Progenitor cell of endocrine pancreas (in vitro differentiated cells): ENCODE measurements at regions not wholly inside any gene's neighbourhood (a gene's known extent, or its start where the extent isn't known, plus 50 kb on each side); places are given as distances from the start of the nearest gene placed in this dataset.
"Not testable (repeated sequence)": the region's sequence is repeated elsewhere in the genome, so short reads cannot be mapped to it uniquely, and the experiment has no call there.

Experiments
- DNase-seq: peaks from one replicate; pipeline ENCODE4 v3.0.0; 2021; ENCODE audit warnings: low spot score; ENCODE audit not compliant: unreplicated experiment
- H3K27ac Mint-ChIP-seq: 2 replicates; pipeline ENCODE4 v1.8.0; 2021; ENCODE audit warnings: mild to moderate bottlenecking, moderate library complexity, mixed read lengths
- H3K27me3 Mint-ChIP-seq: 2 replicates; pipeline ENCODE4 v1.8.0; 2021; ENCODE audit warnings: mixed read lengths
- H3K36me3 Mint-ChIP-seq: 2 replicates; pipeline ENCODE4 v1.8.0; 2022; ENCODE audit warnings: mixed read lengths; ENCODE audit not compliant: insufficient read depth
- H3K4me1 Mint-ChIP-seq: 2 replicates; pipeline ENCODE4 v1.8.0; 2021; ENCODE audit warnings: low read depth, mixed read lengths
- H3K4me3 Mint-ChIP-seq: 2 replicates; pipeline ENCODE4 v1.8.0; 2021; ENCODE audit warnings: low read depth, mild to moderate bottlenecking, moderate library complexity, mixed read lengths
- H3K9me3 Mint-ChIP-seq: 2 replicates; pipeline ENCODE4 v1.8.0; 2021; ENCODE audit warnings: low read depth, mixed read lengths
- TF ChIP-seq, protein P1 (sequence below): fragments of 200-600 bp; sonication (generic); IDR thresholded peaks from one replicate; pipeline ENCODE4 v1.5.0; 2021; ENCODE audit warnings: antibody characterized with exemption, mild to moderate bottlenecking; ENCODE audit not compliant: unreplicated experiment

DNA sequence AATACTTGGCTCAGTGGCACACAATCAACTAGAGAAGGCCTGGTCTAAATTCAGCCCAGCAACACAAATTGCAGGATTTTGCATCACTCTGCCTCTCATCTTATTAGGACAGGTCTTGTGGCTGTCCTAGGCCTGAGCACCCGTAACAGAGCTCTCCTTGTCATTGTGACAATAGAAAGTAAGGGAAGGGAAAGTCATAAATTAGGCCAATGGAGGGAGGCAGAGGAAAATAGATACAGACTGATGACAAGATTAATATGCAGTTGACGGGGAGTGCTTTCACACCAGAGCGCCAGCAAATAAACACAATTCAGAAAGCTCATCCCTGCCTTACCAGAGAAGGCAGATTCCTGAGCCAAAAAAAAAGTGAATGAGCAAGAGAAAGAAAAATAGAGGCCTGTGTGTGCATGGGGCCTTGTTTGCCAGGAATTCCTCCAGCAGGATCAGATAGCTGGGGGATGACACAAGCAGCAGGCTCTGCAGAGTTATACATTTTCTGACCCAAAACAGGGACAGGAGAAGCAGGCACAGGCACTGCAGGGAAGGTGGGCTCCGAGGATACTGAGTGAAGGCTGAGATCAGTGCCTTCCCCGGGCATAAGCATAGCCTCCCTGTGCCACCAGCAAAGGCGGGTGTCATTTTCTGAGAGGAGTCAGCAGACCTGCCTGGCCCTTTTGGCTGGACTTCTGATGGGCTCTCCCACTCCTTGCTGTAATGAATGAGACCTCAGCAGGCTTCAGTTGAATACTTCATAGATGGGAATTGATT lies 110.0 kb upstream of the SPAG17 start:
- H3K4me1 Mint-ChIP-seq, result peaks cover 9% of the 10 kb centered on the region
- H3K4me3 Mint-ChIP-seq, result no peak overlapping the region
- no peaks in the 10 kb centered on the region for H3K36me3 Mint-ChIP-seq
- H3K27me3 Mint-ChIP-seq, result no peaks in the 10 kb centered on the region
- TF ChIP-seq, protein P1, sequence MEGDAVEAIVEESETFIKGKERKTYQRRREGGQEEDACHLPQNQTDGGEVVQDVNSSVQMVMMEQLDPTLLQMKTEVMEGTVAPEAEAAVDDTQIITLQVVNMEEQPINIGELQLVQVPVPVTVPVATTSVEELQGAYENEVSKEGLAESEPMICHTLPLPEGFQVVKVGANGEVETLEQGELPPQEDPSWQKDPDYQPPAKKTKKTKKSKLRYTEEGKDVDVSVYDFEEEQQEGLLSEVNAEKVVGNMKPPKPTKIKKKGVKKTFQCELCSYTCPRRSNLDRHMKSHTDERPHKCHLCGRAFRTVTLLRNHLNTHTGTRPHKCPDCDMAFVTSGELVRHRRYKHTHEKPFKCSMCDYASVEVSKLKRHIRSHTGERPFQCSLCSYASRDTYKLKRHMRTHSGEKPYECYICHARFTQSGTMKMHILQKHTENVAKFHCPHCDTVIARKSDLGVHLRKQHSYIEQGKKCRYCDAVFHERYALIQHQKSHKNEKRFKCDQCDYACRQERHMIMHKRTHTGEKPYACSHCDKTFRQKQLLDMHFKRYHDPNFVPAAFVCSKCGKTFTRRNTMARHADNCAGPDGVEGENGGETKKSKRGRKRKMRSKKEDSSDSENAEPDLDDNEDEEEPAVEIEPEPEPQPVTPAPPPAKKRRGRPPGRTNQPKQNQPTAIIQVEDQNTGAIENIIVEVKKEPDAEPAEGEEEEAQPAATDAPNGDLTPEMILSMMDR, result no peak
- no peak for DNase-seq
- H3K9me3 Mint-ChIP-seq, result no peaks in the 10 kb centered on the region
- H3K27ac Mint-ChIP-seq, result no peak overlapping the region

DNA sequence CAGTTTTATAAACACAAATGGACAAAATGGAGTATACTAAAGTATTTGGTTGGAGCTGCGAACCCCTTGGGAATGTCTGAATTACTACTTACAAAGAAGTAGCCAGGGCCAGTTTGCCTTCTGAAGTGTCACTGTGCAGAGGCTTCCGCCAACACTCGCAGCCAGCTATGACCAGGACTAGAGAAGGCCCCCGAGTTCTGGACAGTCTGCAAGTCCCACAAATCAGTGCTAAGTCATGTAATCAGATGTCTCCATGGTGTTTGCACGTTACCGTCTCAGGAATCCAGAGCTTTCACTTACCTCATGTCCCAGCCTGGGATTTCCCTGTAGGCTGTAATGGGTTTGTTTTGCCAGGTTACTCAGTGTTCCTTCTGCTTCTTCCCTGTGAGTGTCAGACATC lies 106.6 kb upstream of the SPAG17 start:
- TF ChIP-seq, protein P1, result no peak
- DNase-seq, result no peak
- no peaks in the 10 kb centered on the region for H3K9me3 Mint-ChIP-seq
- H3K36me3 Mint-ChIP-seq, result no peaks in the 10 kb centered on the region
- H3K4me3 Mint-ChIP-seq, result no peak overlapping the region
- peaks cover 16% of the 10 kb centered on the region for H3K4me1 Mint-ChIP-seq
- H3K27me3 Mint-ChIP-seq, result no peaks in the 10 kb centered on the region
- H3K27ac Mint-ChIP-seq, result no peak overlapping the region

- Mint-ChIP-seq H3K9me3 (no peaks in the 10 kb centered on the region), H3K27ac (no peak overlapping the region), H3K4me1 (peaks cover 11% of the 10 kb centered on the region), H3K36me3 (no peaks in the 10 kb centered on the region), H3K27me3 (no peaks in the 10 kb centered on the region), H3K4me3 (no peak overlapping the region)
- DNase-seq, result no peak
- TF ChIP-seq, protein P1, result no peak
Observed at GRCh38 chr1:118290571-118290970, 105.5 kb upstream of the SPAG17 start.

GRCh38 chr1:118290046-118290445 lies 105.0 kb upstream of the SPAG17 start:
- TF ChIP-seq, protein P1, result no peak
- Mint-ChIP-seq H3K36me3 (no peaks in the 10 kb centered on the region), H3K27me3 (no peaks in the 10 kb centered on the region), H3K27ac (no peak overlapping the region), H3K4me3 (no peak overlapping the region), H3K9me3 (no peaks in the 10 kb centered on the region), H3K4me1 (peaks cover 9% of the 10 kb centered on the region)
- no peak for DNase-seq

GRCh38 chr1:118280656-118281055 lies 95.6 kb upstream of the SPAG17 start:
- not testable (repeated sequence) for H3K4me3 Mint-ChIP-seq, H3K27ac Mint-ChIP-seq, H3K4me1 Mint-ChIP-seq, H3K36me3 Mint-ChIP-seq, H3K27me3 Mint-ChIP-seq, DNase-seq, H3K9me3 Mint-ChIP-seq

DNA sequence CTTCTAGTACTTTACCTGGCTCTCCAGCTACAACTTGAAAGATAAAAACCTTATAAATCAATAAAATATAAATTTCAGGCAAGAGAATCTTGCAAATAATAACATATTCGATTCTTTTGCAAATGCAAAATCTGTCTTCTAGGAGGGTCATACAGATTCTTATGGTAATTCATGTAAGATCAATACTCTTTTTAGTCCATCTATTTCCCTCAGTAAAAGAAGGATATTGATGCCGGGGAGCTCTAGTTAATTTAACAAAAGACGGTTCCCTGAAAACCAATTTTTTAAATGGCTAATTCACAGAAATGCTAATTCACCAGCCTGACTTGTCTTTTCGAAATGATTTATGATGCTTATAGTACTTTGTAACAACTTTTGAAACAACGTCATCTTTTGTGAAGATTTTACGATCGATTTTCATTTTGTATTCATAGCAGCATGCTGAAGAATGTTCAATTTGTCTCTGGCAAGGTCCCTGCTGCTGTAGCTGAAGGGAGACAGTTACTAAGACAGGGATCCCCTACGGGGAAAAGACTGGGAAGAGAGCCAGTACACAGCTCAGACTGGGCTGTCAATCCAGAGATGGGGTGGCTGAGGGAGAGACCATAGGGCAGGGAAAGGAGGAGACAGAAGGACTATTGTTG lies 90.6 kb upstream of the SPAG17 start:
- TF ChIP-seq, protein P1, result no peak
- no peaks in the 10 kb centered on the region for H3K36me3 Mint-ChIP-seq
- peaks cover 5% of the 10 kb centered on the region for H3K9me3 Mint-ChIP-seq
- no peak overlapping the region for H3K4me3 Mint-ChIP-seq
- DNase-seq, result no peak
- H3K27ac Mint-ChIP-seq, result no peak overlapping the region
- H3K4me1 Mint-ChIP-seq, result no peaks in the 10 kb centered on the region
- H3K27me3 Mint-ChIP-seq, result no peaks in the 10 kb centered on the region
